Body of pancreas (tissue), 4 donors: ENCODE measurements at regions not wholly inside any gene's neighbourhood (a gene's known extent, or its start where the extent isn't known, plus 50 kb on each side); places are given as distances from the start of the nearest gene placed in this dataset.

Experiments
- POLR2A ChIP-seq, 3 donors: fragments of 450-650 bp; IDR thresholded peaks; one replicate each; pipeline ENCODE4 v1.6.1; 2016; ENCODE audit warnings: antibody characterized with exemption in 3 of 3, mild to moderate bottlenecking in 2 of 3
- TF ChIP-seq, protein P1 (sequence below), 7 experiments: fragments of 450-650 bp in 4 of 7; fragments of 200-600 bp in 3 of 7; sonication (generic) in 3 of 7; IDR thresholded peaks; one replicate each; pipeline ENCODE4 v1.5.1; 2016 to 2019; ENCODE audit warnings: antibody characterized with exemption in 7 of 7

- TF ChIP-seq, protein P1, sequence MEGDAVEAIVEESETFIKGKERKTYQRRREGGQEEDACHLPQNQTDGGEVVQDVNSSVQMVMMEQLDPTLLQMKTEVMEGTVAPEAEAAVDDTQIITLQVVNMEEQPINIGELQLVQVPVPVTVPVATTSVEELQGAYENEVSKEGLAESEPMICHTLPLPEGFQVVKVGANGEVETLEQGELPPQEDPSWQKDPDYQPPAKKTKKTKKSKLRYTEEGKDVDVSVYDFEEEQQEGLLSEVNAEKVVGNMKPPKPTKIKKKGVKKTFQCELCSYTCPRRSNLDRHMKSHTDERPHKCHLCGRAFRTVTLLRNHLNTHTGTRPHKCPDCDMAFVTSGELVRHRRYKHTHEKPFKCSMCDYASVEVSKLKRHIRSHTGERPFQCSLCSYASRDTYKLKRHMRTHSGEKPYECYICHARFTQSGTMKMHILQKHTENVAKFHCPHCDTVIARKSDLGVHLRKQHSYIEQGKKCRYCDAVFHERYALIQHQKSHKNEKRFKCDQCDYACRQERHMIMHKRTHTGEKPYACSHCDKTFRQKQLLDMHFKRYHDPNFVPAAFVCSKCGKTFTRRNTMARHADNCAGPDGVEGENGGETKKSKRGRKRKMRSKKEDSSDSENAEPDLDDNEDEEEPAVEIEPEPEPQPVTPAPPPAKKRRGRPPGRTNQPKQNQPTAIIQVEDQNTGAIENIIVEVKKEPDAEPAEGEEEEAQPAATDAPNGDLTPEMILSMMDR (IDR thresholded peaks at IDR 0.05), result no peak
- no peak for TF ChIP-seq POLR2A (IDR thresholded peaks at IDR 0.05)
These were observed 432.2 kb upstream of the GHITM start for GRCh38 chr10:83706952-83707582.
